ENCODE measurements at regions not wholly inside any gene's neighbourhood (a gene's known extent, or its start where the extent isn't known, plus 50 kb on each side); places are given as distances from the start of the nearest gene placed in this dataset.

DNA sequence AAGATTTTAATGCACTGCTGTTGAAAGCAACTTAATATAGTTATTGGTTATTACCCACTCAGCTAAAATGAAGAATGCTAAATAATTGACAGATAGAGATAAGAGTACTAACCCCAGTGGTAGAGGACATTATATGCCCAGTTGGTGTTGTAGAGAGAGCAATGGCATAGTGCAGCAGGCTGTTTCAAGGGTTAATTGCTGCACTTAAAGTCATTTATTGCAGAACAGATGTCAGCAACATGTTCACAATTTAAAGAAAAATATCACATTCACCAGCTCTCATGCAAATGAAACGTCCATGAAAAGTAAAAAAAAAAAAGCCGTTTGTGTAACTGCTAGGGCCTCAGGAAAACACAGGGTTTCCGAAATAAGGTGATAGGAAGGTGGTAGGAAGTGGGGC is 254.6 kb downstream of the MTRR start:
- TF ChIP-seq, protein P1, sequence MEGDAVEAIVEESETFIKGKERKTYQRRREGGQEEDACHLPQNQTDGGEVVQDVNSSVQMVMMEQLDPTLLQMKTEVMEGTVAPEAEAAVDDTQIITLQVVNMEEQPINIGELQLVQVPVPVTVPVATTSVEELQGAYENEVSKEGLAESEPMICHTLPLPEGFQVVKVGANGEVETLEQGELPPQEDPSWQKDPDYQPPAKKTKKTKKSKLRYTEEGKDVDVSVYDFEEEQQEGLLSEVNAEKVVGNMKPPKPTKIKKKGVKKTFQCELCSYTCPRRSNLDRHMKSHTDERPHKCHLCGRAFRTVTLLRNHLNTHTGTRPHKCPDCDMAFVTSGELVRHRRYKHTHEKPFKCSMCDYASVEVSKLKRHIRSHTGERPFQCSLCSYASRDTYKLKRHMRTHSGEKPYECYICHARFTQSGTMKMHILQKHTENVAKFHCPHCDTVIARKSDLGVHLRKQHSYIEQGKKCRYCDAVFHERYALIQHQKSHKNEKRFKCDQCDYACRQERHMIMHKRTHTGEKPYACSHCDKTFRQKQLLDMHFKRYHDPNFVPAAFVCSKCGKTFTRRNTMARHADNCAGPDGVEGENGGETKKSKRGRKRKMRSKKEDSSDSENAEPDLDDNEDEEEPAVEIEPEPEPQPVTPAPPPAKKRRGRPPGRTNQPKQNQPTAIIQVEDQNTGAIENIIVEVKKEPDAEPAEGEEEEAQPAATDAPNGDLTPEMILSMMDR (conservative IDR thresholded peaks at IDR 0.05 in 1 of 2, IDR thresholded peaks at IDR 0.05 in 1 of 2; ENCODE audit: low read depth in 1 of 2, low read length in 2 of 2), result no peak
- TF ChIP-seq EZH2 (IDR thresholded peaks at IDR 0.05; ENCODE audit: low read length, missing control alignments), result no peak

All from fibroblast of lung (primary cell).